ENCODE measurements at regions not wholly inside any gene's neighbourhood (a gene's known extent, or its start where the extent isn't known, plus 50 kb on each side); places are given as distances from the start of the nearest gene placed in this dataset.

GRCh38 chr6:41450581-41450980, 95.6 kb upstream of the FOXP4 start:
- no peaks in the 10 kb centered on the region for H3K36me3 ChIP-seq
- H3K4me3 ChIP-seq, result no peak overlapping the region
- H3K9me3 ChIP-seq, result no peaks in the 10 kb centered on the region
- H3K27me3 ChIP-seq, result no peaks in the 10 kb centered on the region
- H3K4me1 ChIP-seq, result peaks cover 0 to 14% (median 6%) of the 10 kb centered on the region in 4 donors
- intact Hi-C loops (cut with DNase I), result no loop called here
- no peak for TF ChIP-seq CTCF (IDR thresholded peaks at IDR 0.05)
- no peak for TF ChIP-seq POLR2A (IDR thresholded peaks at IDR 0.05)
- 89% methylated on average over 3 of the region's 13 CpGs for WGBS (ENCODE audit: insufficient coverage, low coverage, low lambda C conversion rate, missing lambda C conversion rate)
- ATAC-seq (no peak), DNase-seq (no peak)
- H3K27ac ChIP-seq, result no peak overlapping the region

DNA sequence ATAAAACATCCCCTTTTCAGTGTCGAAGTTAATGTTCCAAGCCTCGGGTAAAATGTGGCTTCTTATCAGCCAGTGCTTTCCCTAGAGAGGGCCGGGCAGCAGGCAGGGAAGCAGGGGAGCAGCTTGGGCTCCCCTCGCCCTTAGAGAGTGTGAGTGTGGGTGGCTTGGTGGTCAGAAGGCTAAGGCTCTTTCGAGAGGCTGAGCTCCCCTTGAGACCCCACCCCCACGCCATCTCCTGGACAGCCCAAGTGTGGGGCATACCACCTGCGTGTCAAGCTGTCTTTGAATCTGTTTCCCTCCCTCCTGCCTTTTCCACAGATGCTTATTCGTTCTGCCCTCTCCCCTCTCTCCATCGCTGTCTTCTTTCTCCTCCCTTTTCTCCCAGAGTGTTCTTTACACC, 95.1 kb upstream of the FOXP4 start:
- peaks cover 0 to 14% (median 6%) of the 10 kb centered on the region in 4 donors for H3K4me1 ChIP-seq
- H3K27me3 ChIP-seq, result no peaks in the 10 kb centered on the region
- no peak for DNase-seq
- TF ChIP-seq CTCF (IDR thresholded peaks at IDR 0.05) (no peak), POLR2A (IDR thresholded peaks at IDR 0.05) (no peak)
- WGBS (ENCODE audit: insufficient coverage, low coverage, low lambda C conversion rate, missing lambda C conversion rate), result 74% methylated on average over 4 of the region's 9 CpGs
- no peaks in the 10 kb centered on the region for H3K9me3 ChIP-seq
- intact Hi-C loops (cut with DNase I), result no loop called here
- no peaks in the 10 kb centered on the region for H3K36me3 ChIP-seq
- no peak overlapping the region for H3K27ac ChIP-seq
- no peak overlapping the region for H3K4me3 ChIP-seq
- ATAC-seq, result no peak

- Histone ChIP-seq H3K36me3 (no peaks in the 10 kb centered on the region), H3K4me3 (no peak overlapping the region), H3K9me3 (no peaks in the 10 kb centered on the region), H3K27ac (no peak overlapping the region), H3K27me3 (no peaks in the 10 kb centered on the region), H3K4me1 (peaks cover 0 to 14% (median 6%) of the 10 kb centered on the region in 4 donors)
- ATAC-seq, result peak in 1 of 4 donors; percentile 6
- no peak for DNase-seq
- intact Hi-C loops (cut with DNase I), result no loop called here
- 71% methylated on average over 16 of the region's 22 CpGs for WGBS (ENCODE audit: insufficient coverage, low coverage, low lambda C conversion rate, missing lambda C conversion rate)
- TF ChIP-seq CTCF (IDR thresholded peaks at IDR 0.05) (no peak), POLR2A (IDR thresholded peaks at IDR 0.05) (no peak)
These were observed 94.5 kb upstream of the FOXP4 start for GRCh38 chr6:41451515-41452163.

DNA sequence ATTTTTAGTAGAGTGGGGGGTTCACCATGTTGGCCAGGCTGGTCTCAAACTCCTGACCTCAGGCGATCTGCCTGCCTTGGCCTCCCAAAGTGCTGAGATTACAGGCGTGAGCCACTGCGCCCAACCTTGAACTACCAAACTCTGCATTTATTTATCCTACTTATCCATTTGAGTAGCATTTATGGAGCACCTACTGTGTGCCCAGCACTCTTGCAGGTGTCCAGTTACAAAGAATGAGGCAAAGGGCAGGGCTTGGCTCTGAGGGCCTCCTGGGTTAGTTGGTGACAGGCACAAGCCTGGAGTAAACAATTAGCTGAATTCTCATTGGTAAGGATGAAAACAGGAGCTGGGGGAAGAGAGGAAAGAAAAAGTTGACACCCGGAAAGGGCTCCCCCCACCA, 93.4 kb upstream of the FOXP4 start:
- no peak for TF ChIP-seq CTCF (IDR thresholded peaks at IDR 0.05)
- no peak for TF ChIP-seq POLR2A (IDR thresholded peaks at IDR 0.05)
- Histone ChIP-seq H3K27ac (no peak overlapping the region), H3K36me3 (no peaks in the 10 kb centered on the region), H3K4me1 (peaks cover 0 to 14% (median 6%) of the 10 kb centered on the region in 4 donors), H3K9me3 (no peaks in the 10 kb centered on the region), H3K27me3 (no peaks in the 10 kb centered on the region), H3K4me3 (no peak overlapping the region)
- DNase-seq (no peak), ATAC-seq (no peak)
- 83% methylated on average over 4 of the region's 4 CpGs for WGBS (ENCODE audit: insufficient coverage, low coverage, low lambda C conversion rate, missing lambda C conversion rate)
- intact Hi-C loops (cut with DNase I), result no loop called here
